ENCODE measurements at regions not wholly inside any gene's neighbourhood (a gene's known extent, or its start where the extent isn't known, plus 50 kb on each side); places are given as distances from the start of the nearest gene placed in this dataset.

DNA sequence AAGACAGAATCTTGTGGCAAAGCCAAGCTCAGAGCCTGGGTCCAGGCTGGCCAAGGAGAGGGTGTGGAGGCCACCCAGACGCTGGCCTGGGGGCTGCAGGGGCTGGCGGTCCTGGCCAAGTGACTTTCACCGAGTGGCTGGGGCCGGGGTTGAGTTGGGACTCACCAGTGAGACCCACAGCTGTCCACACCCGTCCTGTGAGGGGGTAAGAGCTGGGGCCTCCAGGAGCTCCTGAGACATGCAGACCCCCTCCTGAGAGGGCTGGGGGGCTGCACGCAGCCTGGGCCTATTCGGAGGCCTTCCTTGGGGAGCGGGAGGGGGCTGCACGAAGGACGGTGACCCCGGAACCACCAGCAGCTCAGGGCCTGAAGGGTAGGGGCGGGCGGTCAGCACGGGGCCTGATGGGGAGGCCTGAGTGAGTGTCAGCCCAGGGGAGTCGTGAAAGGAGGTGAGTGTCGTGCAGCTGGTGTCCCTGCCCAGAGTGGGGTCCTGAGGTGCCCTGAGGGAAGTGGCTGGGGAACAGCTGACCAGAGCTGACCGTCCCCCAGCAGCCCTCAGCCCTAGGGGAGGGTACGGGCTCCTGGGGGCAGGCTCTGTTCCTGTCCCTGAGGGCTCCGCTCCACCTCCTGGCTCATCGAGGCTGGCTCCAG is 100.9 kb downstream of the FOXL3 start:
- no peaks in the 10 kb centered on the region for H3K36me3 ChIP-seq (ENCODE audit: control insufficient read depth, insufficient read depth, low read length, severe bottlenecking)
- no peaks in the 10 kb centered on the region for H3K4me1 ChIP-seq (ENCODE audit: control insufficient read depth, insufficient read depth, low read length)
- no peak overlapping the region for H3K9ac ChIP-seq (ENCODE audit: low read length)
- H3K4me3 ChIP-seq (ENCODE audit: low read length) = no peak overlapping the region
- H3K9me3 ChIP-seq (ENCODE audit: control insufficient read depth, low read length) = peaks cover 25% of the 10 kb centered on the region
- DNase-seq (ENCODE audit: low read depth) = no peak
- peaks cover 2% of the 10 kb centered on the region for H3K27me3 ChIP-seq (replicated peaks; ENCODE audit: control insufficient read depth, insufficient read depth, low read length)

DNA sequence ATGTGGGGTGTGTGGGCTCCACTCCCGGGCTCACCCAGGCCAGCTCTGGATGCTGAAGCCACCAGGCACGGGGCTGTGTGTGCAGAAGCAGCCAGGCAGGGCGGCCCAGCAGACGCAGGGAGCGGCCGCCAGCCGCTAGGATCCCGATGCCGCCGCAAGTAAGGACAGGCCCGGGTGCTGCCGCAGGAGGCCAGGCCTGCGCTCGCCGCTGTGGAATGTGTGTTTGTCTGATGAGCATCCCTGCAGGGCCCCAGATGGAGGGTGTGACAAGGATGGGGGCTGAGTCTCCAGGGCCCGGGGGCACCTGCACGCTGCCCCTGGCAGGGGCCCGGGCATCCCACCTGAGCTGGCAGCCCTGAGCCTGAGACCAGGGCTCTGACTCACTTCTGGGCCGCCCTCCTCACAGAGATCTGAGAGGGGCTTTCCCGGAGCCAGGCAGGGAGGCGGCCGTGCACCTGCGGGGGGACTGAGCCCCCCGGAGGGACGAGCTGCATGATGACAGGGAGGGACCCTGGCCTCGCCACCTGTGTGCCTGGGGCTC is 101.5 kb downstream of the FOXL3 start:
- Histone ChIP-seq H3K9me3 (ENCODE audit: control insufficient read depth, low read length) (peaks cover 31% of the 10 kb centered on the region), H3K4me3 (ENCODE audit: low read length) (no peak overlapping the region), H3K36me3 (ENCODE audit: control insufficient read depth, insufficient read depth, low read length, severe bottlenecking) (no peaks in the 10 kb centered on the region), H3K4me1 (ENCODE audit: control insufficient read depth, insufficient read depth, low read length) (no peaks in the 10 kb centered on the region), H3K27me3 (replicated peaks; ENCODE audit: control insufficient read depth, insufficient read depth, low read length) (peaks cover 2% of the 10 kb centered on the region), H3K9ac (ENCODE audit: low read length) (no peak overlapping the region)
- no peak for DNase-seq (ENCODE audit: low read depth)

DNA sequence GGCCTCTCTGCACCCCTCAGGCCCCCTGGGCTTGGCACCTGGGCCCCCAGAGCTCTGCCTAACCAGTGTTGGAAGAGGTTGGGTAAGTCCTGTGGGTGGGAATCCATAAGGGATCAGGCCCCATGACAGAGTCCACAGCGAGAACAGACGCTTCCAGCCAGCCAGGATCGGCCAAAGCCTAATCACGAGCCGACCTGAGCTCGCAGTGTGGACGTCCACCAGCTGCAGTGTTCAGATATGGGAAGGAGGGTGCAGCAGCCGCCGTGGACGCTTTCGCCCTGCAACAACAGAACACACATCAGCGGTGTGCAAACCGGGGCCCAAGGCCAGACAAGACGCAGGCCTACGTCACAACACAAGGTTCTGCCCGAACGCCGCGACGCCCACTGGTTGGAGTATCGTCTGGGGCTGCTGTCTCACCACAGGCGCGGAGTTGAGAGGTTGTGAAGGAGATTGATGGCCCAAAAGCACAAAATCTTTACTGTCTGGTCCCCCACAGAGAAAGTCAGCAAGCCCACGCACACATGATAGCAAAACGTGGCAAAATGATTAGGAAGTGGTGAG is 102.1 kb downstream of the FOXL3 start:
- H3K4me3 ChIP-seq (ENCODE audit: low read length) = no peak overlapping the region
- no peak for DNase-seq (ENCODE audit: low read depth)
- no peaks in the 10 kb centered on the region for H3K4me1 ChIP-seq (ENCODE audit: control insufficient read depth, insufficient read depth, low read length)
- H3K27me3 ChIP-seq (replicated peaks; ENCODE audit: control insufficient read depth, insufficient read depth, low read length) = peaks cover 2% of the 10 kb centered on the region
- H3K9me3 ChIP-seq (ENCODE audit: control insufficient read depth, low read length) = peaks cover 36% of the 10 kb centered on the region
- no peaks in the 10 kb centered on the region for H3K36me3 ChIP-seq (ENCODE audit: control insufficient read depth, insufficient read depth, low read length, severe bottlenecking)
- no peak overlapping the region for H3K9ac ChIP-seq (ENCODE audit: low read length)

DNA sequence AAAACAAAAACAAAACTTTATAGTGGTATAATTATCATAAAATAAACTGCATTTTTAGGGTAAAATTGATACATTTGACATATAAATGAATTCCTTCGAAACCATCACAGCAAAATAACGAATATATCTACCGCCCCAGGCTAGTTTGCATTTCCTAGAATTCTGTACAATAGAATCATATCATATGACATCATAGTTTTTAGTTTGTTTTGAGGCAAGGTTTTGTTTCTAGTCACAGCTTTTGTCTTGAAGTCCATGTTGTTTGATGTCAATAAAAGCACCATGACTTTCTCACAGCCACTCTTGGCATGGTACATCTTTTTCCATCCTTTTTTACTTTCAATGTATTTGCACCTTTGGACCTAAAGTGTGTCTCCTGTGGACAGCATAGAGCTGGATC is 102.9 kb downstream of the FOXL3 start:
- Histone ChIP-seq H3K4me1 (ENCODE audit: control insufficient read depth, insufficient read depth, low read length) (no peaks in the 10 kb centered on the region), H3K27me3 (replicated peaks; ENCODE audit: control insufficient read depth, insufficient read depth, low read length) (peaks cover 2% of the 10 kb centered on the region), H3K9me3 (ENCODE audit: control insufficient read depth, low read length) (peaks cover 44% of the 10 kb centered on the region), H3K36me3 (ENCODE audit: control insufficient read depth, insufficient read depth, low read length, severe bottlenecking) (no peaks in the 10 kb centered on the region), H3K9ac (ENCODE audit: low read length) (no peak overlapping the region), H3K4me3 (ENCODE audit: low read length) (no peak overlapping the region)
- DNase-seq (ENCODE audit: low read depth) = no peak

DNA sequence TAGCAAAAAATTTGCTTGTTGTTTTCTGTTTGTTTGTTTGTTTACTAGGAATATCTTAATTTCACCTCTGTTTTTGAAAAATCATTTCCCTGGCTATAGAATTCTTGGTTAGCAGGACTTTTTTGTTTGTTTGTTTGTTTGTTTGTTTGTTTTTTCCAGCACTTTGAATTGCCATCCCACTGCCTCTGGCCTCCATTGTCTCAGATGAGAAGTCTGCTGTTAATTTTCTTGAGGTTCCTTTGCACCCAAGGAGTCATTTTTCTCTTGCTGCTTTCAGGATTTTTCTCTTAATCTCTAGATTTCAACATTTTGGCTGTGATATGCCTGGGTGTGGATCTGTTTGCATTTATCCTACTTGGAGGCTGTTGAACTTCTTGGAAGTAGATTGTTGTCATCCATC is 105.7 kb downstream of the FOXL3 start:
- Histone ChIP-seq H3K4me1 (ENCODE audit: control insufficient read depth, insufficient read depth, low read length) (no peaks in the 10 kb centered on the region), H3K4me3 (ENCODE audit: low read length) (no peak overlapping the region), H3K9me3 (ENCODE audit: control insufficient read depth, low read length) (peaks cover 62% of the 10 kb centered on the region), H3K36me3 (ENCODE audit: control insufficient read depth, insufficient read depth, low read length, severe bottlenecking) (no peaks in the 10 kb centered on the region), H3K9ac (ENCODE audit: low read length) (no peak overlapping the region), H3K27me3 (replicated peaks; ENCODE audit: control insufficient read depth, insufficient read depth, low read length) (no peaks in the 10 kb centered on the region)
- no peak for DNase-seq (ENCODE audit: low read depth)

DNA sequence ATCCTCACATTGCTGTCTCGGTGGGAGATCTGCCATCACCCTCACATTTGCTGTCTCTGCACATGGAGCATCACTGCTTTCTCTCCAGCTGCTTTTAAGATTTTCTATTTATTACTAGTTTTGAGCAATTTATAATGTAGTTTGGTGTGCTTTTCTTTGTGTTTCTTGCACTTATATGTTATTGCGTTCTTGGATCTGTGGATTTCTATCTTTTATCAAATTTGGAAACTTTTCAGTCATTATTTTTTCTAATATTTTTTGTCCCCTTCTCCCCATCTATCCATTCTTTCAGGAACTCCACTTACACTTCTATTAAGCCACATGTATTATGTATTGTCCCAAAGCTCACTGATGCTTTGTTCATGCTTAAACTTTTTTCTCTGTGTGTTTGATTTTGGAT is 108.9 kb downstream of the FOXL3 start:
- H3K9ac ChIP-seq (ENCODE audit: low read length) = no peak overlapping the region
- no peaks in the 10 kb centered on the region for H3K4me1 ChIP-seq (ENCODE audit: control insufficient read depth, insufficient read depth, low read length)
- H3K9me3 ChIP-seq (ENCODE audit: control insufficient read depth, low read length) = peaks cover 50% of the 10 kb centered on the region
- H3K4me3 ChIP-seq (ENCODE audit: low read length) = no peak overlapping the region
- DNase-seq (ENCODE audit: low read depth) = no peak
- H3K27me3 ChIP-seq (replicated peaks; ENCODE audit: control insufficient read depth, insufficient read depth, low read length) = no peaks in the 10 kb centered on the region
- H3K36me3 ChIP-seq (ENCODE audit: control insufficient read depth, insufficient read depth, low read length, severe bottlenecking) = no peaks in the 10 kb centered on the region

DNA sequence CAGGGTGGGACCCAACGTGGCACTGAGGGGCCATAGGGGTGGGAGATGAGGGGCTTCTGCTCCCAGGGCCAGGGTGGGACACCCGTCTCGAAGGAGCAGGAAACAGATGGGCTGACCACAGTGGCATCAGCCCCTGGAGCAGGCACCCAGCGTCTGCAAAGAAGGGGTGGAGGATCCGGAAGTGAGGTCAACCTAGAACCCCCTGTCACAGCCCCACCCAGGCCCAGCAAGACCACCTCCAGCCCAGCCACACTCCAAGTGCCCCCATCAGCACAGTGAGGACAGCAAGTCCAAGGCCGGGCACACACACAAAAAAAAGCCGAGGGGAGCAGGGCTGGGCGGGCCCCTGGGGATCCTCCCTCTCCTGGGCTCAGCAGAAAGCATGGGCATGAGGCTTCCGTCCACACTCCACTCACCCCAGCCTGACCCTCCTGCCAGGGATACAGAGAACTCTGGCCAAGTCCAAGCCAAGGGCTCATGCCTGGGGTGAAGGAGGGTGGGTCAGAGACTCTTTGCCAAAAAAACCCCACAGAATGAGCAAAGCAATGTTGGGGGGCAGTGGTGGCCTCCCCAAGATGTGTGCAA is 111.0 kb downstream of the FOXL3 start:
- DNase-seq (ENCODE audit: low read depth) = no peak
- H3K9ac ChIP-seq (ENCODE audit: low read length) = no peak overlapping the region
- H3K27me3 ChIP-seq (replicated peaks; ENCODE audit: control insufficient read depth, insufficient read depth, low read length) = peaks cover 10% of the 10 kb centered on the region
- H3K4me1 ChIP-seq (ENCODE audit: control insufficient read depth, insufficient read depth, low read length) = no peaks in the 10 kb centered on the region
- H3K36me3 ChIP-seq (ENCODE audit: control insufficient read depth, insufficient read depth, low read length, severe bottlenecking) = no peaks in the 10 kb centered on the region
- peaks cover 40% of the 10 kb centered on the region for H3K9me3 ChIP-seq (ENCODE audit: control insufficient read depth, low read length)
- H3K4me3 ChIP-seq (ENCODE audit: low read length) = no peak overlapping the region

DNA sequence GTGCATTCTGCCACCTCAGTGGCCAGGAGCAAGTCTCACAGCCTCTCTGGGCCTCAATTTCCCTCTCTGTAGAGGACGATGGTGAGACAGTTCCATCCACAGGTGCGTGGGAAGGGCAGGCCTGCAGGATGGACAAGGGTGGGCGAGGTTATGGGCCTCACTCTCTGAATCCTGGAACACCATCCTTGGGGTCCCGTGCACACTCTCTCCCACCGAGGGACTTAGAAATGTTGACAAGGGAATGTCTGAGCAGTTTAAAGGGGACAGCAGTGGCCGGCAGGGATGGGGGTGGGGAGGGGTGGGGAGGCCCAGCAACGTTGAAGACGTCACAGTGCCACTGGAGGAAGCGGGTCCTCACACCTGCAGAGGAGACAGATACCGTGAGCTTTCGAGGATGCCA is 111.5 kb downstream of the FOXL3 start:
- no peak for DNase-seq (ENCODE audit: low read depth)
- Histone ChIP-seq H3K9ac (ENCODE audit: low read length) (no peak overlapping the region), H3K36me3 (ENCODE audit: control insufficient read depth, insufficient read depth, low read length, severe bottlenecking) (no peaks in the 10 kb centered on the region), H3K27me3 (replicated peaks; ENCODE audit: control insufficient read depth, insufficient read depth, low read length) (peaks cover 15% of the 10 kb centered on the region), H3K9me3 (ENCODE audit: control insufficient read depth, low read length) (peaks cover 35% of the 10 kb centered on the region), H3K4me1 (ENCODE audit: control insufficient read depth, insufficient read depth, low read length) (no peaks in the 10 kb centered on the region), H3K4me3 (ENCODE audit: low read length) (no peak overlapping the region)

DNA sequence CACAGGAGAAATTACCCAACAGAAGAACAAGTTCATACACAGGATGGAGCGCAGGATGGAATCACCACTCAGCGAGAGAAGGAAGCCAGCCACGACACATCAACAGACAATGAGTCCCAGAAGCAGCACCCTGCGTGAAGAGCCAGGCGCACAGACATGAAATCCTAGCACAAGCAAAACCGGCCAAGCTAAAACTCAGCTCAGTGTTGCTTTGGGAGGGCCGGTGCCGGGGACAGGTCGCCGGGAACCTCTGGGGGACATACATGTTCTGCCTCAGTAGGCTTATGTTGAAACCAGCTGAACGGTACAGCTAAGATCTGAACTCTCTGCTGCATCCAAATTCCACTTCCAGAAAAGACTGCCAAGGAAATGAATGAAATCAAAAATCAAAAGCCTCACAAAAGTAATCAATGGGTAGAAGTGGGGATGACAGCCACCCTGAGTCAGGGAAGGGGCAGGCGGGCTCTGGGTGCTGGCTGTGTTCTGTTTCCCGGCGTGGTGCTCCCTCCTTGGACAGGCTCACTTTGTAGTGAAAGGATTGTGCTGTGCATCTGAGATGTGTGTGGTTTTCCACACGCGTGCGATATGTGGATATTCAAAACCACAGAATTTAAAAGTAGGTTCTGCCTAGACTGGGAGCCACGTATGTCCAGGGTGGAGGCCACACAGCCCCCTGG is 114.7 kb downstream of the PDGFA start:
- no peak overlapping the region for H3K4me3 ChIP-seq (ENCODE audit: low read length)
- H3K9me3 ChIP-seq (ENCODE audit: control insufficient read depth, low read length) = peaks cover under 1% of the 10 kb centered on the region
- no peaks in the 10 kb centered on the region for H3K4me1 ChIP-seq (ENCODE audit: control insufficient read depth, insufficient read depth, low read length)
- no peak for DNase-seq (ENCODE audit: low read depth)
- no peaks in the 10 kb centered on the region for H3K36me3 ChIP-seq (ENCODE audit: control insufficient read depth, insufficient read depth, low read length, severe bottlenecking)
- H3K9ac ChIP-seq (ENCODE audit: low read length) = no peak overlapping the region
- peaks cover 23% of the 10 kb centered on the region for H3K27me3 ChIP-seq (replicated peaks; ENCODE audit: control insufficient read depth, insufficient read depth, low read length)

DNA sequence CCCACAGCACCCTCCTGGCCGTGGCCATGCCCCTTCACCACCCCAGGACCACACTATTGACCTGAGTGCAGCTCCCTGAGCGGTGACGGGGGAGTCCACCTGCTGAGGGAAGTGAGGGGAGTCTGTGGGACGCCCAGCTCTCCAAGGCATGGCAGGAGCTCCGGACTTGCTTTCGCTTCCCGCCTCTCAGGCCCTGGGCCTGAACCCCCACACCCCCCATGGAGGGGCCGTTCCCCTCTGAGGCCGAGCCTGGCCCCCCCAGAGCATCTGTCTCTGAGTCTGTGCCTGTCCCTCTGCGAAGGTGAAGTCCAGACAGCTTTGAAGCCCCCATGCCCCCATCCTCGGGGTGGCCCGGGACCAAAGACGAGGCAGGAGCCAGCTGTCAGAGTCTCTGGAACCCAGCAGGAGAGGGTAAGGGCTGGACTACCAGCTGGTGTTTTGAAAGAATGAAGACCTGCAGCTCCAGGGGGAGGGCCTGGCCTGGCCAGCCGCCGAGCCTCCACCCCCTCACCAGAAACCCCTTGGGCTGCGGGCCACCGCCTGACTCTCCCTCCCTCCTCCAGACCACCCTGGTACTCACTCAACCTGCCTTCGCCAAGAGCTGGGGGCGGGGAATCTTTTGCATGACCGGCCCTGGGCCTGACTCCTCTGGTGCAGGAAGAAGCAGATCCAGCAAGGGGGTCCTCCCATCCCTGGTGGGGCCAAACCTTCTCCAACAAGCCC is 114.0 kb downstream of the PDGFA start:
- H3K9ac ChIP-seq (ENCODE audit: low read length) = no peak overlapping the region
- H3K27me3 ChIP-seq (replicated peaks; ENCODE audit: control insufficient read depth, insufficient read depth, low read length) = peaks cover 23% of the 10 kb centered on the region
- no peaks in the 10 kb centered on the region for H3K9me3 ChIP-seq (ENCODE audit: control insufficient read depth, low read length)
- no peak overlapping the region for H3K4me3 ChIP-seq (ENCODE audit: low read length)
- no peak for DNase-seq (ENCODE audit: low read depth)
- H3K36me3 ChIP-seq (ENCODE audit: control insufficient read depth, insufficient read depth, low read length, severe bottlenecking) = no peaks in the 10 kb centered on the region
- no peaks in the 10 kb centered on the region for H3K4me1 ChIP-seq (ENCODE audit: control insufficient read depth, insufficient read depth, low read length)
